ENCODE measurements at regions not wholly inside any gene's neighbourhood (a gene's known extent, or its start where the extent isn't known, plus 50 kb on each side); places are given as distances from the start of the nearest gene placed in this dataset.

DNA sequence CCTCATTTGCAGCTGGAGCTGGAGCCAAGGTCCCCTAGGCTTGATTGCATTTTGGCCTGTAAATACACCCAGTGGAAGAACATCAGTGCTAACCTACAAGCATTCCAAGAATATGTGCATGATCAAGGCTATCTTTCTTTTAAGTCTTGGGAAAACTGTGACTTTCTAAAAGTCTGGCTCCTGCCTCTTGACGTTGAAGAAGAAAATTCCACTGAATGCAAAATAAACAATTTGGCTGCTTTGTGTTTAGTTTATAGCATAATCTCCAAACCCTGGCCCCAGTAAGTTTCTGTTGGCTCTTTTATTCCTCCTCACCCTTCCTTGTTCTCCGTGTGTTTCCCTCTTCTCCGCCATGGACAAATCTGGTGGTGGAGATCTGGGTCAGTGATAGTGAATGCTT, 109.3 kb upstream of the TLE1 start:
- in situ Hi-C loops (cut with MboI) (no loop called here), intact Hi-C loops (cut with micrococcal nuclease; ENCODE audit: unreplicated experiment) (no loop called here)
- Histone ChIP-seq H3K4me3 (no peak overlapping the region), H2AFZ (ENCODE audit: control insufficient read depth, low read depth, low read length) (no peak overlapping the region), H3K79me2 (ENCODE audit: control insufficient read depth, insufficient read depth, low read length) (no peaks in the 10 kb centered on the region), H3K4me2 (ENCODE audit: control insufficient read depth, insufficient read depth) (no peak overlapping the region), H3K9me3 (replicated peaks; ENCODE audit: control insufficient read depth, insufficient read depth, low read length) (no peaks in the 10 kb centered on the region), H3K27ac (ENCODE audit: control insufficient read depth, insufficient read depth) (no peak overlapping the region), H4K20me1 (ENCODE audit: control insufficient read depth, insufficient read depth) (no peaks in the 10 kb centered on the region), H3K27me3 (replicated peaks in 1 of 2; ENCODE audit: control insufficient read depth in 2 of 2, insufficient read depth in 2 of 2, low read length in 1 of 2) (no peaks in the 10 kb centered on the region), H3K9ac (ENCODE audit: control insufficient read depth, insufficient read depth, low read length) (no peak overlapping the region), H3K36me3 (ENCODE audit: control insufficient read depth in 2 of 2, insufficient read depth in 2 of 2, low read length in 1 of 2) (no peaks in the 10 kb centered on the region), H3K4me1 (ENCODE audit: control insufficient read depth, insufficient read depth, low read length) (no peaks in the 10 kb centered on the region)
- WGBS (ENCODE audit: insufficient coverage, insufficient replicate concordance, low lambda C conversion rate, missing lambda C conversion rate) = 31% methylated on average over 3 of the region's 3 CpGs
- no TSS peak for BruUV-seq (replicated peaks)
- ATAC-seq (no peak), DNase-seq (ENCODE audit: low read depth, low spot score) (no peak), FAIRE-seq (no peak)
- ChIA-PET CTCF (no interaction called here), SMC1A (ENCODE audit: uncharacterized antibody, unreplicated experiment) (no interaction called here), RAD21 (ENCODE audit: unreplicated experiment) (no interaction called here), POLR2A (no interaction called here)
- TF ChIP-seq, protein P1, sequence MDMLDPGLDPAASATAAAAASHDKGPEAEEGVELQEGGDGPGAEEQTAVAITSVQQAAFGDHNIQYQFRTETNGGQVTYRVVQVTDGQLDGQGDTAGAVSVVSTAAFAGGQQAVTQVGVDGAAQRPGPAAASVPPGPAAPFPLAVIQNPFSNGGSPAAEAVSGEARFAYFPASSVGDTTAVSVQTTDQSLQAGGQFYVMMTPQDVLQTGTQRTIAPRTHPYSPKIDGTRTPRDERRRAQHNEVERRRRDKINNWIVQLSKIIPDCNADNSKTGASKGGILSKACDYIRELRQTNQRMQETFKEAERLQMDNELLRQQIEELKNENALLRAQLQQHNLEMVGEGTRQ (IDR thresholded peaks at IDR 0.05; ENCODE audit: borderline replicate concordance, low read depth, low read length) = no peak
- TF ChIP-seq HDGF (IDR thresholded peaks at IDR 0.05) (no peak), CBX5 (IDR thresholded peaks at IDR 0.05; ENCODE audit: low read depth) (no peak), PML (IDR thresholded peaks at IDR 0.05; ENCODE audit: low read length) (no peak), PAX8 (IDR thresholded peaks at IDR 0.05) (no peak), NR2C1 (IDR thresholded peaks at IDR 0.05) (no peak), ZBED1 (IDR thresholded peaks at IDR 0.05; ENCODE audit: borderline replicate concordance) (no peak), NFYB (IDR thresholded peaks at IDR 0.05; ENCODE audit: insufficient read depth, low read depth, low read length) (no peak), CHD1 (IDR thresholded peaks at IDR 0.05; ENCODE audit: low read depth, low read length) (no peak), CBX3 (IDR thresholded peaks at IDR 0.05; ENCODE audit: borderline replicate concordance, low read depth) (no peak), ETV6 (conservative IDR thresholded peaks at IDR 0.05 in 1 of 2, IDR thresholded peaks at IDR 0.05 in 1 of 2; ENCODE audit: borderline replicate concordance in 1 of 2, low read depth in 1 of 2) (no peak), NFXL1 (IDR thresholded peaks at IDR 0.05; ENCODE audit: borderline replicate concordance) (no peak), ATF2 (IDR thresholded peaks at IDR 0.05; ENCODE audit: low read length) (no peak)
- TF ChIP-seq, protein P2, sequence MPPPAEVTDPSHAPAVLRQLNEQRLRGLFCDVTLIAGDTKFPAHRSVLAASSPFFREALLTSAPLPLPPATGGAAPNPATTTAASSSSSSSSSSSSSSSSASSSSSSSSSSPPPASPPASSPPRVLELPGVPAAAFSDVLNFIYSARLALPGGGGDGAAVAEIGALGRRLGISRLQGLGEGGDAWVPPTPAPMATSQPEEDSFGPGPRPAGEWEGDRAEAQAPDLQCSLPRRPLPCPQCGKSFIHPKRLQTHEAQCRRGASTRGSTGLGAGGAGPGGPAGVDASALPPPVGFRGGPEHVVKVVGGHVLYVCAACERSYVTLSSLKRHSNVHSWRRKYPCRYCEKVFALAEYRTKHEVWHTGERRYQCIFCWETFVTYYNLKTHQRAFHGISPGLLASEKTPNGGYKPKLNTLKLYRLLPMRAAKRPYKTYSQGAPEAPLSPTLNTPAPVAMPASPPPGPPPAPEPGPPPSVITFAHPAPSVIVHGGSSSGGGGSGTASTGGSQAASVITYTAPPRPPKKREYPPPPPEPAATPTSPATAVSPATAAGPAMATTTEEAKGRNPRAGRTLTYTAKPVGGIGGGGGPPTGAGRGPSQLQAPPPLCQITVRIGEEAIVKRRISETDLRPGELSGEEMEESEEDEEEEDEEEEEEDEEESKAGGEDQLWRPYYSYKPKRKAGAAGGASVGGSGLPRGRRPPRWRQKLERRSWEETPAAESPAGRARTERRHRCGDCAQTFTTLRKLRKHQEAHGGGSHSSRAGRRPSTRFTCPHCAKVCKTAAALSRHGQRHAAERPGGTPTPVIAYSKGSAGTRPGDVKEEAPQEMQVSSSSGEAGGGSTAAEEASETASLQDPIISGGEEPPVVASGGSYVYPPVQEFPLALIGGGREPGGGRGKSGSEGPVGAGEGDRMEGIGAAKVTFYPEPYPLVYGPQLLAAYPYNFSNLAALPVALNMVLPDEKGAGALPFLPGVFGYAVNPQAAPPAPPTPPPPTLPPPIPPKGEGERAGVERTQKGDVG (CRISPR knock-in tag; IDR thresholded peaks at IDR 0.05) = no peak
- TF ChIP-seq, protein P3, sequence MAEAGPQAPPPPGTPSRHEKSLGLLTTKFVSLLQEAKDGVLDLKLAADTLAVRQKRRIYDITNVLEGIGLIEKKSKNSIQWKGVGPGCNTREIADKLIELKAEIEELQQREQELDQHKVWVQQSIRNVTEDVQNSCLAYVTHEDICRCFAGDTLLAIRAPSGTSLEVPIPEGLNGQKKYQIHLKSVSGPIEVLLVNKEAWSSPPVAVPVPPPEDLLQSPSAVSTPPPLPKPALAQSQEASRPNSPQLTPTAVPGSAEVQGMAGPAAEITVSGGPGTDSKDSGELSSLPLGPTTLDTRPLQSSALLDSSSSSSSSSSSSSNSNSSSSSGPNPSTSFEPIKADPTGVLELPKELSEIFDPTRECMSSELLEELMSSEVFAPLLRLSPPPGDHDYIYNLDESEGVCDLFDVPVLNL (IDR thresholded peaks at IDR 0.05; ENCODE audit: low read depth, low read length) = no peak
